HG02642 (cell line): ENCODE measurements at regions not wholly inside any gene's neighbourhood (a gene's known extent, or its start where the extent isn't known, plus 50 kb on each side); places are given as distances from the start of the nearest gene placed in this dataset.

Experiments
- ATAC-seq: cut with Tn5 transposase; IDR thresholded peaks from one replicate; pipeline ENCODE4 v1.9.1; 2021; ENCODE audit warnings: mild to moderate bottlenecking; ENCODE audit not compliant: unreplicated experiment, poor library complexity

GRCh38 chr4:173794662-173795061 lies 264.6 kb upstream of the HAND2 start:
- ATAC-seq = no peak

DNA sequence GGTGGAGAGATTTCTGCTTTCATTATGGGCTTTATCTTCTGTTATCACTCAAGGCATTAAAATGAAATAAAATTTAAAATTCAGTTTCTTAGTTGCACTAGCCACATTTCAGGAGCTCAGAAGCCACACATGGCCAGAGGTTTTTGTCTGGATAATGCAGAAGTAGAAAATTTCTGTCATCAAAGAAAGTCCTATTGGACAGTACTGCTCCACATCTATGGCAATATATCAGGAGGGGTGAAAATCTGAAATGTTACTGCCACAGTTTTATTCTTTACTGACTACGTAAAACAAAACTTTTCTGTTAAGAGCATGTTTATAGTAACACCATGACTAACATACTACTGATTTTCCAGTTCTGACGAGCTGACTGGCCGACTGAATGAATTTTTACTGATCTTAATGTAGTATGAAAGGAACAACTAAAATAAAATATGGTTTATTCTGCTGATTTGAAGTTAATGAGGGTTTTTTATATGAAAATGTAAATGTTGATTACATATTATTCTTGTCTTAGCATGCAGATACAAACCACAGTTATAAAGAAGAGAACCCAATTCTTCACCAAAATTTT lies 264.0 kb upstream of the HAND2 start:
- ATAC-seq = no peak

- no peak for ATAC-seq
Measured at GRCh38 chr4:173782660-173783059, 252.6 kb upstream of the HAND2 start.

- no peak for ATAC-seq
Measured at GRCh38 chr4:173777921-173778320, 247.9 kb upstream of the HAND2 start.

GRCh38 chr4:173777421-173777820 lies 247.4 kb upstream of the HAND2 start:
- ATAC-seq = no peak

DNA sequence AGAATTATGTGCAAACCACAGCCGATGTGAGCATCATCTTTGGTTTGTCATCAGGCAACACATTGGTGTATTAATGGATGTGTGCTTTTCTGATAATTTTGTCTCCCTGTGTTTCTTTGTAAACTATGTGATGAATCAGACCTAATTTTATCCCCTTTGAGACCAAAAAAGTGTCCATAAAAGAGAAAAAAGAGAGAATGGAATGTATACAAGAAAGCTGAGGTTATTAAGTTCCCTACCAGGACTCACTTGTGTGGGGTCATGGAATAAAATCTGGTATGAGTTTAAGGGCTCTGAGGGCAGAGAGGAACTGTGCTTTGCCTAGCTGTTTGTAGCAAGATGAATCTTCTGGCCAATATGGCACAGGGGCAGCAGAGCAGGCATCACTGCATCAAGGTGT lies 239.5 kb upstream of the HAND2 start:
- no peak for ATAC-seq

DNA sequence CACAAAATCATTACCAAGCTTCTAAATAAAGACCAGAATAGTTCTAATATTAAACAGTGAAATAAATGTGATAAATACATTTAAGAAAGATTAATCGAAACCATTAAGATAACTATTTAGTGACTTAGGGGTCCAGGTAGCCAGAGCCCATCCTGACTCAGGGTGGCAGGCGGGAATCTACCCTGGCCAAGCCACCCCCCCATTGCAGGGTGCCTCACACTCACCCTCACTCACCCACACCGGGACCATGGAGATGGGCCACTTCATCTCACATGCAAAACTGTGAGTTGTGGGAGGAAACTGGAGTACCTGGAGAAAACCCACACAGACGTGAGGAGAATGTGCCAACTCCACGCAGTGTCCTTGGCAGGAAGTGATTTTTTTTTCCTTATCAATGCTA lies 237.6 kb upstream of the HAND2 start:
- no peak for ATAC-seq

GRCh38 chr4:173766171-173766600 lies 236.2 kb upstream of the HAND2 start:
- no peak for ATAC-seq

DNA sequence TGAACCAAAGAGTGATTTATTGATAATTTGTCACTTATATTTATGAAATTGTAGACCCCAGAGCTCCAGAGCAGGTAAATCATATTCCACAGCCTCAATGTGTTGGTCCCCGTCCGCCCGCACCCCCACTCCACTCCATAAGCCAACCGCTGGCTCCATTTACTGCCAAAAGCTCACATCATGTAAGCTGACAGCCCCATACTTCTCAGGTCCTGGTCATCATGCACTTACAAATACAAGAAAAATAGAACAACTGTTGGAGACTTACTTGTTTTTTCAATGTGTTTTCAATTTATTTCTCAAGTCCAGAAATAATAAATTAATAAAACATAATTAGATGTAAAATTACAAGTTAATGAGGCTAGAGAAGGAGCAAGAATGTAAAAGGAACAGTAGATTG lies 235.7 kb upstream of the HAND2 start:
- no peak for ATAC-seq

DNA sequence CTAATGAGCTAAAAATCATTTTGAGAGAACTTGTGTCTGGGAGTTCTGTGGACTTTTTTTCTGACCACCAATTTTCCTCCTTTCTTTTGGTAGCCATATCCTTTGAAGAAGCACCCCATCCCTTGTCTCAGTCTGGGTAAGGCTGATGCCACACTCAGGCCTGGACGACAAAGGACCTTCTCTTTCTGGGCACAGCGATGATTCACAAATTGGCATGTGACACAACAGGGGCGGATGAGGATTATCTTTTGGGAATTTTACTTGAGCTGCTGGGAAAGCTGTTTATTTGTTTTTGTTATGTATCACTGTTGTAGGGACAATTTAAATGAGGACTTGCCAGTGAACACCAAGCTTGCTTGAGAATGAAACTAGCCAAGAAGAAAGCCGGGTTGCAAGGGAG lies 233.4 kb upstream of the HAND2 start:
- no peak for ATAC-seq

GRCh38 chr4:173761938-173762337 lies 231.9 kb upstream of the HAND2 start:
- no peak for ATAC-seq

GRCh38 chr4:173761236-173761635 lies 231.2 kb upstream of the HAND2 start:
- ATAC-seq = no peak

DNA sequence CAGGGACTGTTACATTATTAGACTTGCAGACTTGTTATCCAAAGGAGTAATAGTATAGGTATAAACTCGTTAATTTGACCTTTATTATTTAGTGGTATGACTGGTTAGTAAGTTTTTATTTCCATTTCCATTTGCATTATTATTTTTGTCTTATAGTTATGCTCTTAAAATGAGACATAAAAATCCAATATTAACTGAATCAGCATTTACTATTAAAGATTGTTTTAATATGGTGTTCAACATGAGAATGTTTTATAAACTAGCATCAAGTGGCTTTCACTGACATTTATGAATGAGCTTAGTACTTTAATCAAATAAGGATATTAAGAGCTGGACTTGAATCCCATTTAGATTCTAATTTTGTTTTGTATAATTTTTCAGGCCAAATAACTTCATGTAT lies 228.1 kb upstream of the HAND2 start:
- no peak for ATAC-seq

DNA sequence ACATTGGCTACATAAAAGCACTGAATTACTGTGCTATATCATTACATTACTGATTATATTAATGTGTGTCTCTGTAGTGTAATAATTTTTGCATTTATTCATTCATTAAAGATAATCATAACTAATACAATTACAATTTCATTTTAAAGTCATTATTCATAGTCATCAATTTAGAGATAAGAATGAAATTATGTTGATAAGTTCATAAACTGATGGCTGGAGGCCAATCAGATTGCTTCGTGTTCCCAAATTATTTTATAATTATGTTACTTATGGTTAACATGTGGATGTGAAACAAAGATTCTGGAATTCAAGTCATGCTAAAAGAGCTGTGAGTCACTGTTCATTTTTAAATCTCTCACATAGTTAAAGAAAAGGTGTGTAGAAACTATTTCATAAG lies 223.4 kb upstream of the HAND2 start:
- ATAC-seq = no peak

DNA sequence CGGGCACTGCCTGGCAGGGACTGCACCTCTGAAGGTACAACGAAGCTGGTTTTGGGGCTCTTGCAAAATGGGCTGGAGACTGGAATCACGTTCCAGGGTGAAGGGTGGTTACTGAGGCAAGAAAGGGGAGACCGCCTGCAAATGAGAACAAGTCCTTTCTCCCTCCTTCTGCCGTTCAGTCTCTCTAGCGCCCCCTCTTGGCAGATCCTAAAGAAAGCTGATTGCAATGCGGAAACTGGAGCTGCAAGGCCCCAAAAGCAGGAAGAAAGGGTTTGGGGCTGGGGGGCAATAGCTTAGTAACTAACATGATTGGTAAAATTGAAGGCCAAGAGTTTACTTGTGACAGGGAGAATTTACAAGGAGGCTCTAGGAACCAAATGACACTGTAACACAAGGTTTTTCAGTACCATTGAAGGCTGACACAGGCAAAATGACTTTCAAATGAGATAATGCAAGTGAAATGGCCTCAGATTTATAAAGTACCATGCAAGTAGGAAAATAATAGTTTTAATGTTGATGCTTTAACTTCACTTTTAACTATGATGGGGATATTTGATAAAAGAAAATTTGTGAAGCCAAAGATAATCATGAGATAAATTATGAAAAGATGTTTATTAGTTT lies 222.7 kb upstream of the HAND2 start:
- ATAC-seq = no peak

- ATAC-seq = no peak
Measured at GRCh38 chr4:173748353-173748752, 218.3 kb upstream of the HAND2 start.

- no peak for ATAC-seq
Measured at GRCh38 chr4:173747537-173748257, 217.7 kb upstream of the HAND2 start.

DNA sequence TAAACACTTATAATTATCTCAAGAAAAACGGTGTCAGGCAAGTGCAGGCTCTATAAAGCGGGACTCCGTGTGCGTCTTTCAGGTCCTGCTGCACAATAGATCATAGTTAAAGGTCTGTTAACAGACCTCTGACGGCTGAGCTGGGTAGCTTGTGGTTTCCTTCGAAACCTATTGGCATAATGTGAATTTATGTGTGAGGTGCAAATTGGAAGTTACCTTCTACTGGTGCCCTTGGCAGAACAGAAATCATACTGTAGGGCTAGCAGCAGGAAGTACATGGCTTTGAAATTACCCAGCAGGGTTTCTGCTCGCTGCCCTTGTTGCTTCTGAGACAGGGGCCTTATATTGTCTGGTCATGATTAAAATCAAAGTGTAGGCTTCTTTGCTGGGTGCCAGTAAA lies 216.4 kb upstream of the HAND2 start:
- no peak for ATAC-seq

GRCh38 chr4:173745765-173746164 lies 215.7 kb upstream of the HAND2 start:
- no peak for ATAC-seq

DNA sequence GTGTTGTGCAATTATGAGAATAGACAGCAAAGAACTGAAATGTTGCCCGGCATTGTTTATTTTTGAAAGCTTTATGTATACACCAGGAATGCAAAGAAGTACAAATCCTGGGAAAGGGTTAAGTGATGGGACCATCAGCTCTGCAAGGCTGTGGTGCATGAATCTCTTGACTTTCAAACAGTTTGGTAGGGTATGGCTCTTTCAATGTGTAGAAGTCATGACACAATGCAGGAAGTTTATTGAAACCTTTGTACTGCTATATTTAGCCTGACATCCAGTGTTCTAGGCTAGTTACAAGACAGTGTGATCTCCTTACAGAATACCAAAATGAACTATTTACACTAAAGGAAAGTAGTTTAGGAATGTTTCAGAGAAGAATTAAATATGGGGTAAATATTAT lies 206.8 kb upstream of the HAND2 start:
- ATAC-seq = no peak

DNA sequence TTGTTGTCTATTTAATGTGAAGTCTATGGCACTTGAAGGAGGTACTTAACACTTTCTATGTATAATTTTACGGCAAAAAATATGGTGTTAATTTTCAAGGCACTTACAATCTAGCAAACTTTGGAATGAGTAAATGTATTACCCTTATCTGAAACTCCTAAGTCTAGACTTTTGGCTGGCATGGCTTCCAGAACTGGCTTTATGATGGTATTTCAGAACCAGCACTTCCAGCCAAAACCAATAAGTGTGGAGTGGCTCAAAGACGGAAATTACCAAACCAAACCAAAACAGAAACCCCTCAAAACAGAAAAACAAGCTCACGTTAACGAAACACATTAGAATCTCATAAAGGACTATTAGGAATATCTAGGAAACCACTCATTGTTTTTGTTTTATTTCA lies 205.6 kb upstream of the HAND2 start:
- ATAC-seq = no peak

- ATAC-seq = no peak
Measured at GRCh38 chr4:173735049-173735448, 205.0 kb upstream of the HAND2 start.
